ENCODE measurements at regions not wholly inside any gene's neighbourhood (a gene's known extent, or its start where the extent isn't known, plus 50 kb on each side); places are given as distances from the start of the nearest gene placed in this dataset.

DNA sequence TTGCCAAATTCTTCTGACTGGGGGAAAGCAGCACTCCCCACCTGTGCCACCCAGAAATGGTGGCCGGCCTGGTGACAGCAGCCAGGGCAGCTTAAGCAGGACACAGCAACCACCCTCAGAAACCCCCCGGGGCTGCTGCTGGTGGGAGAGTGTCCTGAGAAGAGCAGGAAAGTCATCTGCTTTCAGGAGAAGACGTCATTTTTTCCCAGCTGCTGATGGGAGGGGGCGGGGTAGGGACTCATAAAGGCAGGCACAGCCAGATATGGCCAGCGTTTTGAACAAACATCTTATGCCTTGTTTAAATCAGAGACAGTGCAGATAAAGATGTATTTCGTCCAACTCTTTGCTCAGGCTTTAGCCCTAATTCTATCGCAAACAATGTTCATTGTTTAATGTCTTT, 139.5 kb downstream of the LRRC30 start:
- TF ChIP-seq CTCF (conservative IDR thresholded peaks at IDR 0.05 in 1 of 2, IDR thresholded peaks at IDR 0.05 in 1 of 2; ENCODE audit: extremely low read depth in 1 of 2, insufficient read depth in 1 of 2, low read depth in 1 of 2, low read length in 2 of 2) (no peak), EZH2 (IDR thresholded peaks at IDR 0.05; ENCODE audit: borderline replicate concordance, low read length) (no peak)
